HEK293T (cell line): ENCODE measurements at regions not wholly inside any gene's neighbourhood (a gene's known extent, or its start where the extent isn't known, plus 50 kb on each side); places are given as distances from the start of the nearest gene placed in this dataset.

ENCODE experiments used
- CTCF ChIA-PET: fragments of 350-600 bp; formaldehyde crosslinking; extraction: SDS; loops from one replicate; lab custom pipeline; 2021; ENCODE audit warnings: antibody characterized with exemption, inconsistent platforms; lab: Yijun Ruan, JAX
- POLR2A ChIA-PET: fragments of 350-600 bp; formaldehyde crosslinking; extraction: SDS; loops from one replicate; lab custom pipeline; 2020; ENCODE audit warnings: antibody characterized with exemption, inconsistent platforms; lab: Yijun Ruan, JAX
- DNase-seq: peaks from one replicate; pipeline ENCODE4 v3.0.0; 2012; ENCODE audit warnings: mixed read lengths; ENCODE audit errors: extremely low spot score
- ARNT ChIP-seq: fragments of 450-650 bp; IDR thresholded peaks from 2 replicates; pipeline ENCODE4 v1.6.1; 2017; ENCODE audit warnings: mild to moderate bottlenecking
- BHLHE40 ChIP-seq: fragments of 450-650 bp; IDR thresholded peaks from 2 replicates; pipeline ENCODE4 v1.6.1; 2016; ENCODE audit warnings: mild to moderate bottlenecking, moderate library complexity, borderline replicate concordance
- CTBP1 ChIP-seq: fragments of 450-650 bp; IDR thresholded peaks from 2 replicates; pipeline ENCODE4 v1.6.1; 2016; ENCODE audit warnings: borderline replicate concordance
- ELF4 ChIP-seq: fragments of 450-650 bp; IDR thresholded peaks from 2 replicates; pipeline ENCODE4 v1.6.1; 2017; ENCODE audit warnings: antibody characterized with exemption
- FOXA1 ChIP-seq: fragments of 450-650 bp; IDR thresholded peaks from 2 replicates; pipeline ENCODE4 v1.6.1; 2016; ENCODE audit warnings: mild to moderate bottlenecking
- FOXK2 ChIP-seq: fragments of 450-650 bp; IDR thresholded peaks from 2 replicates; pipeline ENCODE4 v1.6.1; 2016; ENCODE audit warnings: mild to moderate bottlenecking
- FOXM1 ChIP-seq: fragments of 450-650 bp; IDR thresholded peaks from 2 replicates; pipeline ENCODE4 v1.6.1; 2017; ENCODE audit warnings: mild to moderate bottlenecking, borderline replicate concordance
- HDGF ChIP-seq: fragments of 450-650 bp; IDR thresholded peaks from 2 replicates; pipeline ENCODE4 v1.6.1; 2017; ENCODE audit warnings: antibody characterized with exemption, borderline replicate concordance
- L3MBTL2 ChIP-seq: fragments of 450-650 bp; conservative IDR thresholded peaks from 2 replicates; pipeline ENCODE4 v1.6.1; 2016; ENCODE audit warnings: mild to moderate bottlenecking
- LEF1 ChIP-seq: fragments of 450-650 bp; IDR thresholded peaks from 2 replicates; pipeline ENCODE4 v1.6.1; 2017; ENCODE audit warnings: mild to moderate bottlenecking, borderline replicate concordance
- NFRKB ChIP-seq: fragments of 450-650 bp; IDR thresholded peaks from 2 replicates; pipeline ENCODE4 v1.6.1; 2016; ENCODE audit warnings: mild to moderate bottlenecking, moderate library complexity
- SP1 ChIP-seq: fragments of 450-650 bp; IDR thresholded peaks from 2 replicates; pipeline ENCODE4 v1.6.1; 2017
- SUZ12 ChIP-seq: fragments of 450-650 bp; IDR thresholded peaks from 2 replicates; pipeline ENCODE4 v1.6.1; 2016; ENCODE audit warnings: mild to moderate bottlenecking
- TARDBP ChIP-seq: fragments of 450-650 bp; IDR thresholded peaks from 2 replicates; pipeline ENCODE4 v1.6.1; 2016
- ZNF384 ChIP-seq: fragments of 450-650 bp; IDR thresholded peaks from 2 replicates; pipeline ENCODE4 v1.6.1; 2016
- TF ChIP-seq, protein P1 (sequence below): fragments of 450-650 bp; IDR thresholded peaks from 2 replicates; pipeline ENCODE4 v1.6.1; 2016

- ChIA-PET POLR2A (no interaction called here), CTCF (no interaction called here)
- DNase-seq = no peak
- TF ChIP-seq CTBP1 (no peak), FOXK2 (no peak), HDGF (no peak), ZNF384 (no peak), NFRKB (no peak), FOXM1 (no peak), BHLHE40 (no peak), SP1 (no peak), ELF4 (no peak), SUZ12 (no peak), LEF1 (no peak), TARDBP (no peak), ARNT (no peak), FOXA1 (no peak), L3MBTL2 (no peak)
- TF ChIP-seq, protein P1, sequence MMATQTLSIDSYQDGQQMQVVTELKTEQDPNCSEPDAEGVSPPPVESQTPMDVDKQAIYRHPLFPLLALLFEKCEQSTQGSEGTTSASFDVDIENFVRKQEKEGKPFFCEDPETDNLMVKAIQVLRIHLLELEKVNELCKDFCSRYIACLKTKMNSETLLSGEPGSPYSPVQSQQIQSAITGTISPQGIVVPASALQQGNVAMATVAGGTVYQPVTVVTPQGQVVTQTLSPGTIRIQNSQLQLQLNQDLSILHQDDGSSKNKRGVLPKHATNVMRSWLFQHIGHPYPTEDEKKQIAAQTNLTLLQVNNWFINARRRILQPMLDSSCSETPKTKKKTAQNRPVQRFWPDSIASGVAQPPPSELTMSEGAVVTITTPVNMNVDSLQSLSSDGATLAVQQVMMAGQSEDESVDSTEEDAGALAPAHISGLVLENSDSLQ = no peak
These were observed 123.5 kb downstream of the MBD2 start for GRCh38 chr18:54100920-54101470.

DNA sequence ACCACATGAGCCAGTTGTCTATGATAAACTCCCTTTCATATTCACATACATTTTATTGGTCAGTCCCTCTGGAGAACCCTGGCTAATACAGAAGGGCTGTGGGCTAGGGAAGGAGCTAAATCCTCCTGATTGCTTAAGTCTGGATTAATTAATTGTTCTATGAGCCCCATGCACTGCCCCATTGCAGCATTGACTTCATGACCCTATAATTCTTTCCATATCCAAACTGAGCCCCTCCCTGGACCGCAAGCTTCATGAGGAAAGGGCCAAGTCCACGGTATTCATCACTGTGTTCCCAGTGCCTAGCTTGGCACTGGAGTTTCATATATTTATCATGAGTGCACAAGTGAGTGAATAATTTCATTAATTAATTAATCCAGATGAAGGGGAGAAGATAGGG is 124.0 kb downstream of the MBD2 start:
- DNase-seq = no peak
- POLR2A ChIA-PET = no interaction called here
- TF ChIP-seq, protein P1 = no peak
- TF ChIP-seq FOXM1 (no peak), FOXK2 (no peak), CTBP1 (no peak)
- CTCF ChIA-PET = no interaction called here

GRCh38 chr18:54094474-54094873 is 130.0 kb downstream of the MBD2 start:
- no peak for DNase-seq
- TF ChIP-seq, protein P1 = no peak
- no peak for TF ChIP-seq FOXA1
- ChIA-PET POLR2A (no interaction called here), CTCF (no interaction called here)

DNA sequence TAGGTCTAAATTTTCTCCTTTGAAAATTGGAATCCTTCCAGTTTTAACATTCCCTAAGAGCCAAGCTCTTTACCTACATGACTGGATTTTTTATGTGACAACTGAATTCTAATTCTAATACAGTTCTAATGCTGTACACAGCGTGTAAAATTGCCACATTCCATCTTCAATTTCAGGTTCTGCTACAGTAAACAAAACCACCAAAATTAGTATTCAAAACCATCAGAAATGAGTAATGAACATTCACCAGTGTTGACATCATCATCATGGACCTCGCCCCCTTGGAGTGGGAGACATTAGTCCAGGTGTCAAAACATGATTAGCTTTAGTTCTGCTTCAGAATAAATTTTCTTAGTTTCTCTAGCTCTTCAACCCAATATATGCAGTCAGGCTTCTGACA is 133.6 kb downstream of the MBD2 start:
- DNase-seq = no peak
- ChIA-PET CTCF (no interaction called here), POLR2A (no interaction called here)
- TF ChIP-seq L3MBTL2 = no peak

DNA sequence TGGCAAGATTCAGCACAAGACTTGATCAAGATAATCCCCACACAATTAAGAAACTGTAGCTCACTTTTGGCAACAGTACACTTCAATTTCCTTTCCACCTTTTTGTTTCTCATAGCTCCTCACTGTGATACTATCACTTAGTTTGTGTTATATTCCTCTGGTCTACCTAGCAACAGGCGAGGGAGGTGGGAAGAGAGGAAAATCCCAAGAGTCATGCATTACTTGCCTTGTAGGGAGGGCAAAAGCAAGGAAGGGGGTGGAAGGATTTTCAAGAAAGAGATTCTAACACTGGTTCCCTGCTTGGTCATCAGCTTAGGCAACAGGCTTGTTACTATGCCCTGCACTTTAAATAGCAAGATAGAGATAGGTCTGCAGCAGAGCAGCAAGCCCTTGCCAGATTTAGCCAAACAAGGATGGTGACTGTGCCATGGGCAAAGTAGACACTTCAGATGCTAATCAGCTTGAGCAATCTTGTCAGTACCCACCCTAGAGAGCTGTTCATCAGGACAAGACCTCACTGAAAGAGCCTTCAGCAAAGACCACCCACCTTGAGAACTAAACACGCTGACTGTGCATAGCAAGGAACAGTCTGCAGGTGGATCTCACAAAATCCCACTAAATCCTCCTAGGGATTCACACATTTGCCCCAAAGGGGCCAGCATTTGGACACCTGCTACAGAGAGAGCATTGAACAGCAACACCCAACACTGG is 134.6 kb downstream of the MBD2 start:
- CTCF ChIA-PET = no interaction called here
- DNase-seq = no peak
- POLR2A ChIA-PET = no interaction called here
- TF ChIP-seq SUZ12 (no peak), HDGF (no peak), BHLHE40 (no peak), ELF4 (no peak), TARDBP (no peak), L3MBTL2 (no peak), SP1 (no peak), FOXA1 (no peak), FOXK2 (no peak), FOXM1 (no peak), ZNF384 (no peak), LEF1 (no peak), ARNT (no peak), CTBP1 (no peak), NFRKB (no peak)
- TF ChIP-seq, protein P1 = no peak

DNA sequence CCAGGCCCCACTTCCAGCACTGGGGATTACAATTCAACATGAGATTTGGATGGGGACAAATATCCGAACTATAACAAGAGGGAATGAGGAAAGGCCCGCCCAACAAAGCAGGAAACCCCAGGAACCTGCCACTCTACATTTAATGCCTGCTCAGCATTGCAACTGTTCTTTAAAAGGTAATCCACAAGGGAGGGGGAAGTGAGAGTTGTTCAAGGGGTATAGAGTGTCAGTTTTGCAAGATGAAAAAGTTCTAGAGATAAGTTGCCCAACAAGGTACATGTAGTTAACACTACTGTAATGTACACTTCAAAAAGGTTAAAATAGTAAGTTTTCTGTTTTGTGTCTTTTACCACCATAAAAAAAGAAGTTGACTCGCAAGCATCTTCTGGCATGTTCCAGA is 137.6 kb downstream of the MBD2 start:
- no peak for DNase-seq
- TF ChIP-seq SUZ12 = no peak
- TF ChIP-seq LEF1 = no peak
- TF ChIP-seq ZNF384 = no peak
- TF ChIP-seq HDGF = no peak
- TF ChIP-seq SP1 = no peak
- TF ChIP-seq, protein P1 = no peak
- no peak for TF ChIP-seq NFRKB
- TF ChIP-seq CTBP1 = no peak
- TF ChIP-seq TARDBP = no peak
- TF ChIP-seq ELF4 = no peak
- no peak for TF ChIP-seq FOXK2
- no peak for TF ChIP-seq ARNT
- no peak for TF ChIP-seq L3MBTL2
- no peak for TF ChIP-seq BHLHE40
- no peak for TF ChIP-seq FOXM1
- no peak for TF ChIP-seq FOXA1
- ChIA-PET CTCF (no interaction called here), POLR2A (no interaction called here)
